GM12875 (cell line): ENCODE measurements at regions not wholly inside any gene's neighbourhood (a gene's known extent, or its start where the extent isn't known, plus 50 kb on each side); places are given as distances from the start of the nearest gene placed in this dataset.

Source experiments
- H3K4me3 ChIP-seq: one replicate; pipeline ENCODE4 v1.5.1; 2011; ENCODE audit warnings: low read depth, low read length, control low read depth
- CTCF ChIP-seq: IDR thresholded peaks from 2 replicates; pipeline ENCODE4 v1.5.1; 2011; ENCODE audit warnings: low read depth, mild to moderate bottlenecking, control low read depth, inconsistent platforms, low read length, moderate library complexity, borderline replicate concordance; ENCODE audit not compliant: insufficient read depth

GRCh38 chr5:10832421-10832820 lies 71.4 kb upstream of the DAP start:
- TF ChIP-seq CTCF: no peak
- no peak overlapping the region for H3K4me3 ChIP-seq

GRCh38 chr5:10831419-10831818 lies 70.4 kb upstream of the DAP start:
- no peak overlapping the region for H3K4me3 ChIP-seq
- TF ChIP-seq CTCF: no peak

- H3K4me3 ChIP-seq: no peak overlapping the region
Observed at GRCh38 chr5:10828241-10828640, 67.2 kb upstream of the DAP start.

GRCh38 chr5:10827571-10827970 lies 66.5 kb upstream of the DAP start:
- no peak for TF ChIP-seq CTCF
- H3K4me3 ChIP-seq: no peak overlapping the region

More at GRCh38 chr5:10828241-10828640, 67.2 kb upstream of the DAP start:
- no peak for TF ChIP-seq CTCF

DNA sequence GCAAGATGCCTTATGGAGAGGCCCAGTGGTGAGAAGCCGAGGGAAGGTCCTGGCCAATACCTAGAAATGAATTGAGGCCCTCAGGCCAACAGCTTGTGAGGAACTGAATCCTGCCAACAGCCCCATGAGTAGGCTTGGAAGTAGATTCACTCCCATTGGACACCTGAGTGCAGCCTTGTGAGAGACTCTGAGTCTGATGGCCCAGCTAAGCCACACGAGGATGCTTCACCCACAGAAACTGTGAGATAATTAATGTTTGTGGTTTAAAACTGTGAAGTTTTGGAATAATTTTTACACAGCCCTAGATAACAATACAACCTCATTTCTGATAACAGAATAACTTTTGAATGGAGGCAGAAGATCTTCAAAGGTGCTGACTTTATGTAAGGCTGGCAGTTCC lies 65.9 kb upstream of the DAP start:
- no peak for TF ChIP-seq CTCF

GRCh38 chr5:10825897-10826644 lies 65.0 kb upstream of the DAP start:
- no peak overlapping the region for H3K4me3 ChIP-seq
- peak; percentile 38; the same call in 1 of the 2 replicates for TF ChIP-seq CTCF

More for the DNA sequence above, 65.9 kb upstream of the DAP start:
- H3K4me3 ChIP-seq: no peak overlapping the region

- no peak for TF ChIP-seq CTCF
- no peak overlapping the region for H3K4me3 ChIP-seq
Observed at GRCh38 chr5:10812218-10812617, 51.2 kb upstream of the DAP start.
